ENCODE measurements at regions not wholly inside any gene's neighbourhood (a gene's known extent, or its start where the extent isn't known, plus 50 kb on each side); places are given as distances from the start of the nearest gene placed in this dataset.
"Not testable (repeated sequence)": the region's sequence is repeated elsewhere in the genome, so short reads cannot be mapped to it uniquely, and the experiment has no call there.

DNA sequence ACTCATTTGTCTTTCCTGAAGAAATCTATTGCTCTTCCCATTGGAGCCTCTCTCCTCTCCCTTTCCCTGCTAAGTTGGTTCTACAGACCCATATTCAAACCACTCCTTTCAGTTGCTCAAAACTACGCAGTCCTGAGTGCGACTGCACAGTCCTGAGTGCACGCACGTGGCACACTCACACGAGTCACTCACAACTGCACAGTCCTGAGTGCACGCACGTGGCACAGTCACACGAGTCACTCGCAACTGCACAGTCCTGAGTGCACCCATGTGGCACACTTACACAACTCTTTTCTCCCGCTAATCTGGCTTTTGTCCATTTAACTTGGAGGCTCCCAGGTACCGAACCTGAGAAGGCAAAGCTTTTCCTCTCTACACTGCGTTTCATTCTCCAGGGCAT is 159.7 kb downstream of the RNASET2 start:
- Histone ChIP-seq H3K27me3 (no peaks in the 10 kb centered on the region), H3K9me3 (no peaks in the 10 kb centered on the region), H3K36me3 (no peaks in the 10 kb centered on the region), H3K27ac (no peak overlapping the region), H3K4me3 (no peak overlapping the region), H3K4me1 (no peaks in the 10 kb centered on the region)
- DNase-seq (ENCODE audit: low spot score in 2 of 2) = no peak
- 85% methylated on average over 12 of the region's 12 CpGs for WGBS
- TF ChIP-seq POLR2A (IDR thresholded peaks at IDR 0.05) (no peak), POLR2AphosphoS5 (IDR thresholded peaks at IDR 0.05) (no peak), EP300 (IDR thresholded peaks at IDR 0.05) (no peak)
- TF ChIP-seq, protein P1, sequence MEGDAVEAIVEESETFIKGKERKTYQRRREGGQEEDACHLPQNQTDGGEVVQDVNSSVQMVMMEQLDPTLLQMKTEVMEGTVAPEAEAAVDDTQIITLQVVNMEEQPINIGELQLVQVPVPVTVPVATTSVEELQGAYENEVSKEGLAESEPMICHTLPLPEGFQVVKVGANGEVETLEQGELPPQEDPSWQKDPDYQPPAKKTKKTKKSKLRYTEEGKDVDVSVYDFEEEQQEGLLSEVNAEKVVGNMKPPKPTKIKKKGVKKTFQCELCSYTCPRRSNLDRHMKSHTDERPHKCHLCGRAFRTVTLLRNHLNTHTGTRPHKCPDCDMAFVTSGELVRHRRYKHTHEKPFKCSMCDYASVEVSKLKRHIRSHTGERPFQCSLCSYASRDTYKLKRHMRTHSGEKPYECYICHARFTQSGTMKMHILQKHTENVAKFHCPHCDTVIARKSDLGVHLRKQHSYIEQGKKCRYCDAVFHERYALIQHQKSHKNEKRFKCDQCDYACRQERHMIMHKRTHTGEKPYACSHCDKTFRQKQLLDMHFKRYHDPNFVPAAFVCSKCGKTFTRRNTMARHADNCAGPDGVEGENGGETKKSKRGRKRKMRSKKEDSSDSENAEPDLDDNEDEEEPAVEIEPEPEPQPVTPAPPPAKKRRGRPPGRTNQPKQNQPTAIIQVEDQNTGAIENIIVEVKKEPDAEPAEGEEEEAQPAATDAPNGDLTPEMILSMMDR (IDR thresholded peaks at IDR 0.05) = no peak

DNA sequence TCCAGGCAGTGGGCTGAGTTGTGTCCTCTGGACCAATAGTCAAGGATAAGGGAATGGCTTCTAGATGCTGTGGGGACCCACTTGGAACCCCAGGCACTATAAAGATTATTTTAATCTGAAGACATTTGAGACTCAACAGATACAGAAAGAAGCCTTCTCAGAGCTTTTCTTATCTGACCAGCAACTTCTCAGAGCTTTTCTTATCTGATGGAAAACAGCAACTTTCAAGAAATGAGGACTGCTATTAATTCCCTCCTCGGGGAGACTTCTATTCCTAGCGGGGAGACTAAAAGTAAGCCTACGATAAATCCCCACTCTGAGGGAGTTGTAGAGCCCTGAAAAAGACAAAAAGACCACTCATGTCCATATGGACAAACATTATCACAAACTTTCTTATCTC is 160.5 kb downstream of the RNASET2 start:
- Histone ChIP-seq H3K27ac (no peak overlapping the region), H3K36me3 (no peaks in the 10 kb centered on the region), H3K4me1 (no peaks in the 10 kb centered on the region), H3K27me3 (no peaks in the 10 kb centered on the region), H3K9me3 (no peaks in the 10 kb centered on the region), H3K4me3 (no peak overlapping the region)
- no peak for TF ChIP-seq POLR2AphosphoS5 (IDR thresholded peaks at IDR 0.05)
- TF ChIP-seq, protein P1 (IDR thresholded peaks at IDR 0.05) = no peak
- no peak for TF ChIP-seq POLR2A (IDR thresholded peaks at IDR 0.05)
- no peak for TF ChIP-seq EP300 (IDR thresholded peaks at IDR 0.05)
- 68% methylated on average over 3 of the region's 3 CpGs for whole genome bisulfite sequencing
- DNase-seq (ENCODE audit: low spot score in 2 of 2) = no peak

DNA sequence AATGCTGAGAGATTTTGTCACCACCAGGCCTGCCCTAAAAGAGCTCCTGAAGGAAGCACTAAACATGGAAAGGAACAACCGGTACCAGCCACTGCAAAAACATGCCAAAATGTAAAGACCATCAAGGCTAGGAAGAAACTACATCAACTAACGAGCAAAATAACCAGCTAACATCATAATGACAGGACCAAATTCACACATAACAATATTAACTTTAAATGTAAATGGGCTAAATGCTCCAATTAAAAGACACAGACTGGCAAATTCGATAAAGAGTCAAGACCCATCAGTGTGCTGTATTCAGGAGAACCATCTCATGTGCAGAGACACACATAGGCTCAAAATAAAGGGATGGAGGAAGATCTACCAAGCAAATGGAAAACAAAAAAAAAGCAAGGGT is 163.8 kb upstream of the RPS6KA2 start:
- H3K36me3 ChIP-seq; DNase-seq (ENCODE audit: low spot score in 2 of 2); H3K27ac ChIP-seq; H3K27me3 ChIP-seq; H3K4me3 ChIP-seq; H3K9me3 ChIP-seq; H3K4me1 ChIP-seq: not testable (repeated sequence)
- WGBS = 83% methylated on average over 3 of the region's 3 CpGs

DNA sequence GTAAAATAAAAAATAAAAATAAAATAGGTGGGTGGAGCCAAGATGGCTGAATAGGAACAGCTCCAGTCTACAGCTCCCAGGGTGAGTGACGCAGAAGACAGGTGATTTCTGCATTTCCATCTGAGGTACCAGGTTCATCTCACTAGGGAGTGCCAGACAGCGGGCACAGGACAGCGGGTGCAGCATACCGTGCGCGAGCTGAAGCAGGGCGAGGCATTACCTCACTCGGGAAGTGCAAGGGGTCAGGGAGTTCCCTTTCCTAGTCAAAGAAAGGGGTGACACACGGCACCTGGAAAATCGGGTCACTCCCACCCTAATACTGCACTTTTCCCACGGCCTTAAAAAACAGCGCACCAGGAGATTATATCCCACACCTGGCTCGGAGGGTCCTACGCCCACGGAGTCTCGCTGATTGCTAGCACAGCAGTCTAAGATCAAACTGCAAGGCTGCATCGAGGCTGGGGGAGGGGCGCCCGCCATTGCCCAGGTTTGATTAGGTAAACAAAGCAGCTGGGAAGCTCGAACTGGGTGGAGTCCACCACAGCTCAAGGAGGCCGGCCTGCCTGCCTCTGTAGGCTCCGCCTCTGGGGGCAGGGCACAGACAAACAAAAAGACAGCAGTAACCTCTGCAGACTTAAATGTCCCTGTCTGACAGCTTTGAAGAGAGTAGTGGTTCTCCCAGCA is 161.9 kb upstream of the RPS6KA2 start:
- not testable (repeated sequence) for H3K27ac ChIP-seq, H3K4me3 ChIP-seq, H3K36me3 ChIP-seq, H3K9me3 ChIP-seq, H3K27me3 ChIP-seq, H3K4me1 ChIP-seq
- DNase-seq (ENCODE audit: low spot score in 2 of 2) = peak in 1 of 2 donors; percentile 38
- 85% methylated on average over 20 of the region's 22 CpGs for WGBS

DNA sequence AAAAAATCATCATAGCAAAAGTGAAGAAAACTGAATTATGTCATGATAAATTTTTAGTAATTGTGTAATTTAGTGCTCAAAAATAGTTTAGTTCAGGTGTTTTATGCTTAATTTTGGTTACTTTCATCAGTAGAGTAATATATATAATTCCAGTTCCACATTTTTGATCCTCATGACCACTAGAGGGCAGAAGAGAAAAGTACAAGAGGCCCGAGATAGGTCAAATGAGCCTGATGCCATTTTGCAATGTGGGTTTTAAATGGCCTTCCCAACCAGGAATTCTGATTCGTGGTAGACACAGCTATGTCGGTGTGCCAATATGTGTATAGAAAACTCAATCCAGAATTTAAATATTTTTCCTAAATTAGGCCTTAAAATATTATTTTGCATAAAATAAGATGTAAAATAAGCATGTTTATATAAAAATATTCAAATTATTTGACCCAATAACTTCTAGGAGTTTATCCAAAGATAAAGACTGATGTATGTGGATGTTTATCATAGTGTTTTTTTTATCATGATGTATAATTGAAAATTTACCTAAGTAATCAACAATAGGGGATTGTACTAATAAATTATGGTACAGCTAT is 159.7 kb upstream of the RPS6KA2 start:
- Histone ChIP-seq H3K36me3 (no peaks in the 10 kb centered on the region), H3K4me1 (no peaks in the 10 kb centered on the region), H3K4me3 (no peak overlapping the region), H3K9me3 (no peaks in the 10 kb centered on the region), H3K27me3 (no peaks in the 10 kb centered on the region), H3K27ac (no peak overlapping the region)
- TF ChIP-seq EP300 (IDR thresholded peaks at IDR 0.05) (no peak), POLR2A (IDR thresholded peaks at IDR 0.05) (no peak), POLR2AphosphoS5 (IDR thresholded peaks at IDR 0.05) (no peak)
- TF ChIP-seq, protein P1 (IDR thresholded peaks at IDR 0.05) = peak; percentile 47 to 56
- no peak for DNase-seq (ENCODE audit: low spot score in 2 of 2)
- 4% methylated on average over 3 of the region's 3 CpGs for WGBS

DNA sequence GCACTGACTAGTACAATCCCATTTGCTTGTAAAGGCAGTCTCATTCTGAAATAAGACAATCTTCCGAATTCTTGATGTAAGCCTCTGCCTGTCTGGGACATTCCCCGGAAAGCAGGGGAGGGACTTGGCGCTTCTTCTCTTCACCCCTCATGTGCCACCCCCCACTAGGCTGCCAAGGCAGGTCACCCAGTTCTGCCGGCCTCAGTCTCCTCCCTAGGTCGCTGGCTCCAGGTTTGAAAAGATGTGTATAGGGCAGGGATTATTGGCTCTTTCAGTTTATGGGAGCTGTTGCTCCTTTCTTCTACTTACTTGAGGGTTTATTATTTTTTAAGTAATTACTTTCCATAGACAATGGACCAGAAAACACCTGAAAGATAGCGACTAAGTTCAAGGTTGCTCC is 158.1 kb upstream of the RPS6KA2 start:
- DNase-seq (ENCODE audit: low spot score in 2 of 2) = no peak
- WGBS = 65% methylated on average over 6 of the region's 6 CpGs
- no peaks in the 10 kb centered on the region for H3K9me3 ChIP-seq
- no peaks in the 10 kb centered on the region for H3K4me1 ChIP-seq
- H3K36me3 ChIP-seq = no peaks in the 10 kb centered on the region
- H3K27ac ChIP-seq = no peak overlapping the region
- no peak overlapping the region for H3K4me3 ChIP-seq
- TF ChIP-seq EP300 (IDR thresholded peaks at IDR 0.05) (no peak), POLR2A (IDR thresholded peaks at IDR 0.05) (no peak), POLR2AphosphoS5 (IDR thresholded peaks at IDR 0.05) (no peak)
- TF ChIP-seq, protein P1 (IDR thresholded peaks at IDR 0.05) = no peak
- H3K27me3 ChIP-seq = no peaks in the 10 kb centered on the region
